GM12878 (cell line): ENCODE measurements at regions not wholly inside any gene's neighbourhood (a gene's known extent, or its start where the extent isn't known, plus 50 kb on each side); places are given as distances from the start of the nearest gene placed in this dataset.

Experiments
- ATAC-seq: fragments of 200-7000 bp; cut with Tn5 transposase; 3 replicates; pipeline ENCODE4 v1.9.1; 2020; ENCODE audit warnings: mild to moderate bottlenecking, moderate library complexity
- BruUV-seq: library from RNA; stranded (reverse); fragments of 400-500 nt; replicated peaks from 2 replicates; lab custom pipeline; 2021; lab: Mats Ljungman, UMichigan
- CTCF ChIA-PET: fragments of 300-600 bp; sonication (Branson Sonifier 250); formaldehyde crosslinking; extraction: SDS; loops from one replicate; lab custom pipeline; 2021; ENCODE audit warnings: inconsistent platforms; lab: Yijun Ruan, JAX
- POLR2A ChIA-PET: fragments of 350-600 bp; formaldehyde crosslinking; extraction: SDS; loops from one replicate; lab custom pipeline; 2021; ENCODE audit warnings: inconsistent platforms; lab: Charles Lee
- RAD21 ChIA-PET: fragments of 300-600 bp; sonication (Branson Sonifier 250); formaldehyde crosslinking; loops from one replicate; lab custom pipeline; 2023; ENCODE audit warnings: antibody characterized with exemption; ENCODE audit not compliant: unreplicated experiment; lab: Charles Lee
- SMC1A ChIA-PET: fragments of 300-600 bp; sonication (Branson Sonifier 250); formaldehyde crosslinking; loops from one replicate; lab custom pipeline; 2023; ENCODE audit not compliant: unreplicated experiment, uncharacterized antibody; lab: Charles Lee
- DNase-seq: peaks from one replicate; pipeline ENCODE4 v3.0.0-alpha.2; 2011; ENCODE audit warnings: low read depth, low spot score
- FAIRE-seq: peaks from 3 replicates; lab custom pipeline; 2011; peaks lifted over from hg19 to GRCh38; lab: Jason Lieb, UNC
- H2AFZ ChIP-seq: 2 replicates; pipeline ENCODE4 v1.6.0; 2011; ENCODE audit warnings: low read depth, low read length, control low read depth; ENCODE audit not compliant: control insufficient read depth
- H3K27ac ChIP-seq: 2 replicates; pipeline ENCODE4 v1.5.1; 2011; ENCODE audit warnings: control low read depth; ENCODE audit not compliant: control insufficient read depth, insufficient read depth
- H3K27me3 ChIP-seq, 2 experiments: replicated peaks in 1 of 2; 2 replicates each; pipeline versions ENCODE4 v1.6.0 to v1.6.1; 2011; ENCODE audit warnings: low read length in 1 of 2; ENCODE audit not compliant: control insufficient read depth in 2 of 2, insufficient read depth in 2 of 2
- H3K36me3 ChIP-seq, 2 experiments: 2 replicates each; pipeline ENCODE4 v1.5.1; 2011; ENCODE audit warnings: low read length in 1 of 2; ENCODE audit not compliant: control insufficient read depth in 2 of 2, insufficient read depth in 2 of 2
- H3K4me1 ChIP-seq: 2 replicates; pipeline ENCODE4 v1.6.1; 2011; ENCODE audit warnings: mild to moderate bottlenecking, low read length, moderate library complexity, mixed read lengths; ENCODE audit not compliant: control insufficient read depth, insufficient read depth
- H3K4me2 ChIP-seq: 2 replicates; pipeline ENCODE4 v1.6.0; 2011; ENCODE audit warnings: control low read depth; ENCODE audit not compliant: control insufficient read depth, insufficient read depth
- H3K4me3 ChIP-seq: fragments of 200-600 bp; sonication (generic); 2 replicates; pipeline ENCODE4 v1.5.1; 2016
- H3K79me2 ChIP-seq: 2 replicates; pipeline ENCODE4 v1.6.0; 2011; ENCODE audit warnings: low read length; ENCODE audit not compliant: control insufficient read depth, insufficient read depth
- H3K9ac ChIP-seq: 2 replicates; pipeline ENCODE4 v1.8.0; 2011; ENCODE audit warnings: low read length, control low read depth, mixed read lengths; ENCODE audit not compliant: control insufficient read depth, insufficient read depth
- H3K9me3 ChIP-seq: replicated peaks from 3 replicates; pipeline ENCODE4 v1.5.1; 2011; ENCODE audit warnings: mild to moderate bottlenecking, low read length; ENCODE audit not compliant: control insufficient read depth, insufficient read depth
- H4K20me1 ChIP-seq: 2 replicates; pipeline ENCODE4 v1.6.0; 2011; ENCODE audit not compliant: control insufficient read depth, insufficient read depth
- ATF7 ChIP-seq: fragments of 450-650 bp; IDR thresholded peaks from 2 replicates; pipeline ENCODE4 v1.6.1; 2016; ENCODE audit warnings: low read depth, mild to moderate bottlenecking
- CBX3 ChIP-seq: fragments of 200-600 bp; sonication (generic); IDR thresholded peaks from 2 replicates; pipeline ENCODE4 v1.6.1; 2016; ENCODE audit warnings: low read depth, borderline replicate concordance
- CHD4 ChIP-seq: fragments of 200-600 bp; sonication (generic); IDR thresholded peaks from 2 replicates; pipeline ENCODE4 v1.6.1; 2016; ENCODE audit warnings: mild to moderate bottlenecking
- CREB1 ChIP-seq: IDR thresholded peaks from 2 replicates; pipeline ENCODE4 v1.6.1; 2012; ENCODE audit warnings: low read depth, mild to moderate bottlenecking, inconsistent platforms
- ESRRA ChIP-seq: IDR thresholded peaks from 2 replicates; pipeline ENCODE4 v1.6.1; 2012; ENCODE audit warnings: mild to moderate bottlenecking, low read length, improper control_type of control experiment
- LARP7 ChIP-seq: fragments of 450-650 bp; IDR thresholded peaks from 2 replicates; pipeline ENCODE4 v1.6.1; 2017; ENCODE audit warnings: mild to moderate bottlenecking
- NFYB ChIP-seq: IDR thresholded peaks from 2 replicates; pipeline ENCODE4 v1.6.1; 2011; ENCODE audit warnings: low read depth, mild to moderate bottlenecking, low read length, improper control_type of control experiment, moderate library complexity; ENCODE audit not compliant: insufficient read depth
- RAD21 ChIP-seq: IDR thresholded peaks from 2 replicates; pipeline ENCODE4 v1.6.1; 2011; ENCODE audit warnings: mild to moderate bottlenecking, low read depth, low read length, moderate library complexity; ENCODE audit not compliant: insufficient read depth
- RBBP5 ChIP-seq: fragments of 200-600 bp; sonication (generic); conservative IDR thresholded peaks from 2 replicates; pipeline ENCODE4 v1.6.1; 2016
- SIX5 ChIP-seq: IDR thresholded peaks from 2 replicates; pipeline ENCODE4 v1.6.1; 2011; ENCODE audit warnings: mild to moderate bottlenecking, low read depth, low read length, moderate library complexity; ENCODE audit not compliant: severe bottlenecking
- TCF3 ChIP-seq: IDR thresholded peaks from 2 replicates; pipeline ENCODE4 v1.6.1; 2012; ENCODE audit warnings: low read depth, mild to moderate bottlenecking, low read length, borderline replicate concordance; ENCODE audit not compliant: insufficient read depth
- WRNIP1 ChIP-seq: IDR thresholded peaks from 2 replicates; pipeline ENCODE4 v1.6.1; 2011; ENCODE audit warnings: low read depth, low read length, improper control_type of control experiment, borderline replicate concordance
- WGBS: methylation state at CpG from one replicate; pipeline ENCODE4 v1.1.6; 2016; ENCODE audit warnings: low lambda C conversion rate; ENCODE audit not compliant: insufficient replicate concordance, insufficient coverage; ENCODE audit errors: missing lambda C conversion rate; 5-methylcytosine and 5-hydroxymethylcytosine counted together
- in situ Hi-C: fragments of 300-500 bp; cut with MboI; formaldehyde crosslinking; loops from 9 replicates; pipeline ENCODE4 v1.14.3; 2018; ENCODE audit warnings: mixed read lengths
- intact Hi-C: fragments of 100-400 bp; cut with micrococcal nuclease; formaldehyde crosslinking; loops from one replicate; pipeline ENCODE4 v1.14.2; 2022; ENCODE audit not compliant: unreplicated experiment
- TF ChIP-seq, protein P1 (sequence below): fragments of 450-650 bp; IDR thresholded peaks from 2 replicates; pipeline ENCODE4 v1.6.1; 2016; ENCODE audit warnings: mild to moderate bottlenecking
- TF ChIP-seq, protein P2 (sequence below): fragments of 450-650 bp; IDR thresholded peaks from 2 replicates; pipeline ENCODE4 v1.6.1; 2016; ENCODE audit warnings: mild to moderate bottlenecking, moderate library complexity, borderline replicate concordance
- TF ChIP-seq, protein P3 (sequence below): IDR thresholded peaks from 2 replicates; pipeline ENCODE4 v1.6.1; 2012; ENCODE audit warnings: low read depth, low read length, improper control_type of control experiment

DNA sequence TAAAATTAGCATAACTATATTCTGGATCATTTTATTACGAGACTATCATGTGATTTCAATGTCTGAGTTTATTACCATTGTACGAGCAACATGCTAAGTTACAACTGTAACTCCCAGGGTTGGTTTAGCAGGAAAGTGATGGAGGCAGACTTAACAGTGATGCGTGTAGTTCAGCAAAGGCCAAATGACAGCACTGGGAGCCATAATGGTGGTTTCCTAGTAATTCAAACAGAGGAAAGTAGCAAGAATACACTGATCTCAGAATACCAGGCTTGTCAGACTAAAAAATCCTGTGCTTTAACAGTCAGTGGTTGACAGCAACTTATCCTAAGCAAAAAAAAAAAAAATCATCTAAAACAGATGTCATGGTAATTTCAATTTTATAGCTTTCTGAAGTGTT, 229.6 kb downstream of the KLF12 start (continued):
- TF ChIP-seq, protein P1, sequence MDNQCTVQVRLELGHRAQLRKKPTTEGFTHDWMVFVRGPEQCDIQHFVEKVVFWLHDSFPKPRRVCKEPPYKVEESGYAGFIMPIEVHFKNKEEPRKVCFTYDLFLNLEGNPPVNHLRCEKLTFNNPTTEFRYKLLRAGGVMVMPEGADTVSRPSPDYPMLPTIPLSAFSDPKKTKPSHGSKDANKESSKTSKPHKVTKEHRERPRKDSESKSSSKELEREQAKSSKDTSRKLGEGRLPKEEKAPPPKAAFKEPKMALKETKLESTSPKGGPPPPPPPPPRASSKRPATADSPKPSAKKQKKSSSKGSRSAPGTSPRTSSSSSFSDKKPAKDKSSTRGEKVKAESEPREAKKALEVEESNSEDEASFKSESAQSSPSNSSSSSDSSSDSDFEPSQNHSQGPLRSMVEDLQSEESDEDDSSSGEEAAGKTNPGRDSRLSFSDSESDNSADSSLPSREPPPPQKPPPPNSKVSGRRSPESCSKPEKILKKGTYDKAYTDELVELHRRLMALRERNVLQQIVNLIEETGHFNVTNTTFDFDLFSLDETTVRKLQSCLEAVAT = no peak

DNA sequence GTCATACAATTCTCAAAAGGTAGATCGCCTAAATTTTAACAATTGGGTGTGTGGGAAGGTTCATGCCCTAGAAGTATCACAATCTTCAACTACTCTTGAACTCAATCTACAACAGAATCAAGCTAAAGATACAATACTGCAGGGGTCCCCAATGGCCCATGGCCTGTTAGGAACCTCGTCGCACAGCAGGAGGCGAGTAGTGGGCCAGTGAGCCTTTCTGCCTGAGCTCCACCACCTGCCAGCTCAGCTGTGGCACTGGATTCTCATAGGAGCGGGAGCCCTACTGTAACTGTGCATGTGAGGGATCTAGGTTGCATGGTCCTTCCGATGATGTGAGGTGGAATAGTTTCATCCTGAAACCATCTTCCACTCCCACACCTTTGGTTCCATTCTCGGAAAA, 230.6 kb downstream of the KLF12 start:
- in situ Hi-C loops (no loop called here), intact Hi-C loops (no loop called here)
- no peak overlapping the region for H3K4me3 ChIP-seq
- H3K9ac ChIP-seq = no peak overlapping the region
- FAIRE-seq = no peak
- ChIA-PET CTCF (no interaction called here), SMC1A (interaction anchor here (1.0 kb wide), 1 partner anchor 13 kb away, joined by 5 read pairs; no protein-coding TSS in a partner anchor), RAD21 (no interaction called here), POLR2A (no interaction called here)
- no peaks in the 10 kb centered on the region for H3K27me3 ChIP-seq
- H3K27ac ChIP-seq = no peak overlapping the region
- H3K4me2 ChIP-seq = no peak overlapping the region
- WGBS = 96% methylated on average over 7 of the region's 7 CpGs
- no peak for ATAC-seq
- H4K20me1 ChIP-seq = no peaks in the 10 kb centered on the region
- no TSS peak for BruUV-seq
- H3K36me3 ChIP-seq = no peaks in the 10 kb centered on the region
- no peaks in the 10 kb centered on the region for H3K4me1 ChIP-seq
- H3K79me2 ChIP-seq = no peaks in the 10 kb centered on the region
- DNase-seq = no peak
- H2AFZ ChIP-seq = no peak overlapping the region
- TF ChIP-seq LARP7 (no peak), CREB1 (no peak), TCF3 (no peak), WRNIP1 (no peak), SIX5 (no peak), ATF7 (no peak), CBX3 (no peak), NFYB (no peak), RBBP5 (no peak), ESRRA (no peak), RAD21 (no peak), CHD4 (no peak)
- TF ChIP-seq, protein P2, sequence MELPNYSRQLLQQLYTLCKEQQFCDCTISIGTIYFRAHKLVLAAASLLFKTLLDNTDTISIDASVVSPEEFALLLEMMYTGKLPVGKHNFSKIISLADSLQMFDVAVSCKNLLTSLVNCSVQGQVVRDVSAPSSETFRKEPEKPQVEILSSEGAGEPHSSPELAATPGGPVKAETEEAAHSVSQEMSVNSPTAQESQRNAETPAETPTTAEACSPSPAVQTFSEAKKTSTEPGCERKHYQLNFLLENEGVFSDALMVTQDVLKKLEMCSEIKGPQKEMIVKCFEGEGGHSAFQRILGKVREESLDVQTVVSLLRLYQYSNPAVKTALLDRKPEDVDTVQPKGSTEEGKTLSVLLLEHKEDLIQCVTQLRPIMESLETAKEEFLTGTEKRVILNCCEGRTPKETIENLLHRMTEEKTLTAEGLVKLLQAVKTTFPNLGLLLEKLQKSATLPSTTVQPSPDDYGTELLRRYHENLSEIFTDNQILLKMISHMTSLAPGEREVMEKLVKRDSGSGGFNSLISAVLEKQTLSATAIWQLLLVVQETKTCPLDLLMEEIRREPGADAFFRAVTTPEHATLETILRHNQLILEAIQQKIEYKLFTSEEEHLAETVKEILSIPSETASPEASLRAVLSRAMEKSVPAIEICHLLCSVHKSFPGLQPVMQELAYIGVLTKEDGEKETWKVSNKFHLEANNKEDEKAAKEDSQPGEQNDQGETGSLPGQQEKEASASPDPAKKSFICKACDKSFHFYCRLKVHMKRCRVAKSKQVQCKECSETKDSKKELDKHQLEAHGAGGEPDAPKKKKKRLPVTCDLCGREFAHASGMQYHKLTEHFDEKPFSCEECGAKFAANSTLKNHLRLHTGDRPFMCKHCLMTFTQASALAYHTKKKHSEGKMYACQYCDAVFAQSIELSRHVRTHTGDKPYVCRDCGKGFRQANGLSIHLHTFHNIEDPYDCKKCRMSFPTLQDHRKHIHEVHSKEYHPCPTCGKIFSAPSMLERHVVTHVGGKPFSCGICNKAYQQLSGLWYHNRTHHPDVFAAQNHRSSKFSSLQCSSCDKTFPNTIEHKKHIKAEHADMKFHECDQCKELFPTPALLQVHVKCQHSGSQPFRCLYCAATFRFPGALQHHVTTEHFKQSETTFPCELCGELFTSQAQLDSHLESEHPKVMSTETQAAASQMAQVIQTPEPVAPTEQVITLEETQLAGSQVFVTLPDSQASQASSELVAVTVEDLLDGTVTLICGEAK = no peak
- TF ChIP-seq, protein P3, sequence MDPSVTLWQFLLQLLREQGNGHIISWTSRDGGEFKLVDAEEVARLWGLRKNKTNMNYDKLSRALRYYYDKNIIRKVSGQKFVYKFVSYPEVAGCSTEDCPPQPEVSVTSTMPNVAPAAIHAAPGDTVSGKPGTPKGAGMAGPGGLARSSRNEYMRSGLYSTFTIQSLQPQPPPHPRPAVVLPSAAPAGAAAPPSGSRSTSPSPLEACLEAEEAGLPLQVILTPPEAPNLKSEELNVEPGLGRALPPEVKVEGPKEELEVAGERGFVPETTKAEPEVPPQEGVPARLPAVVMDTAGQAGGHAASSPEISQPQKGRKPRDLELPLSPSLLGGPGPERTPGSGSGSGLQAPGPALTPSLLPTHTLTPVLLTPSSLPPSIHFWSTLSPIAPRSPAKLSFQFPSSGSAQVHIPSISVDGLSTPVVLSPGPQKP = no peak
- TF ChIP-seq, all 136 proteins: peak for 0
- no peaks in the 10 kb centered on the region; the same call in 2 of the 3 replicates for H3K9me3 ChIP-seq
